ENCODE measurements at regions not wholly inside any gene's neighbourhood (a gene's known extent, or its start where the extent isn't known, plus 50 kb on each side); places are given as distances from the start of the nearest gene placed in this dataset.

- DNase-seq (no peak), ATAC-seq (no peak)
- H3K4me3 ChIP-seq: no peak overlapping the region
- H3K9me3 ChIP-seq: no peaks in the 10 kb centered on the region
- H3K4me1 ChIP-seq (ENCODE audit: low read depth): no peaks in the 10 kb centered on the region
- no peaks in the 10 kb centered on the region for H3K36me3 ChIP-seq (ENCODE audit: low read depth)
- no peak for TF ChIP-seq CTCF (IDR thresholded peaks at IDR 0.05)
- intact Hi-C loops (cut with DNase I, micrococcal nuclease): no loop called here
Measured at GRCh38 chr1:221841983-221842335, 100.1 kb upstream of the DUSP10 start.

GRCh38 chr1:221841251-221841982 is 99.5 kb upstream of the DUSP10 start:
- TF ChIP-seq CTCF (IDR thresholded peaks at IDR 0.05): no peak
- intact Hi-C loops (cut with DNase I, micrococcal nuclease): no loop called here
- H3K9me3 ChIP-seq: no peaks in the 10 kb centered on the region
- no peaks in the 10 kb centered on the region for H3K36me3 ChIP-seq (ENCODE audit: low read depth)
- DNase-seq (no peak), ATAC-seq (no peak)
- H3K4me3 ChIP-seq: no peak overlapping the region
- no peaks in the 10 kb centered on the region for H3K4me1 ChIP-seq (ENCODE audit: low read depth)

GRCh38 chr1:221840511-221841243 is 98.8 kb upstream of the DUSP10 start:
- peak; percentile 16 for ATAC-seq
- H3K4me1 ChIP-seq (ENCODE audit: low read depth): no peaks in the 10 kb centered on the region
- no peak overlapping the region for H3K4me3 ChIP-seq
- H3K36me3 ChIP-seq (ENCODE audit: low read depth): no peaks in the 10 kb centered on the region
- no peak for TF ChIP-seq CTCF (IDR thresholded peaks at IDR 0.05)
- intact Hi-C loops (cut with DNase I, micrococcal nuclease): no loop called here
- DNase-seq: no peak
- no peaks in the 10 kb centered on the region for H3K9me3 ChIP-seq

- no peak for TF ChIP-seq CTCF (IDR thresholded peaks at IDR 0.05)
- peak in 2 of 3 donors; percentile 16 to 55 for DNase-seq
- no peaks in the 10 kb centered on the region for H3K4me1 ChIP-seq (ENCODE audit: low read depth)
Measured at GRCh38 chr1:221839782-221840395, 98.0 kb upstream of the DUSP10 start.

GRCh38 chr1:221839321-221839720 is 97.4 kb upstream of the DUSP10 start:
- DNase-seq (no peak), ATAC-seq (no peak)
- Histone ChIP-seq H3K36me3 (ENCODE audit: low read depth) (no peaks in the 10 kb centered on the region), H3K4me1 (ENCODE audit: low read depth) (no peaks in the 10 kb centered on the region), H3K9me3 (no peaks in the 10 kb centered on the region), H3K4me3 (no peak overlapping the region)
- intact Hi-C loops (cut with DNase I, micrococcal nuclease): no loop called here
- TF ChIP-seq CTCF (IDR thresholded peaks at IDR 0.05): no peak

More at GRCh38 chr1:221839782-221840395, 98.0 kb upstream of the DUSP10 start:
- peak; percentile 83 for ATAC-seq
- intact Hi-C loops (cut with DNase I, micrococcal nuclease): no loop called here
- H3K9me3 ChIP-seq: no peaks in the 10 kb centered on the region
- H3K4me3 ChIP-seq: no peak overlapping the region
- no peaks in the 10 kb centered on the region for H3K36me3 ChIP-seq (ENCODE audit: low read depth)

All from mucosa of descending colon (tissue), 3 donors.